OCI-LY7 (cell line): ENCODE measurements at regions not wholly inside any gene's neighbourhood (a gene's known extent, or its start where the extent isn't known, plus 50 kb on each side); places are given as distances from the start of the nearest gene placed in this dataset.

Experiments used
- BruUV-seq: library from RNA; stranded (reverse); fragments of 400-500 nt; replicated peaks from 2 replicates; lab custom pipeline; 2021; lab: Mats Ljungman, UMichigan
- CTCF ChIA-PET: fragments of 300-600 bp; sonication (Branson Sonifier 250); formaldehyde crosslinking; loops from one replicate; lab custom pipeline; 2022; ENCODE audit warnings: antibody characterized with exemption; ENCODE audit not compliant: unreplicated experiment; lab: Charles Lee
- POLR2A ChIA-PET: fragments of 300-600 bp; sonication (Branson Sonifier 250); formaldehyde crosslinking; loops from one replicate; lab custom pipeline; 2022; ENCODE audit warnings: antibody characterized with exemption; lab: Charles Lee
- DNase-seq: peaks from one replicate; pipeline ENCODE4 v3.0.0-alpha.2; 2015; ENCODE audit warnings: low spot score
- H2AFZ ChIP-seq: fragments of 200-600 bp; sonication (generic), shearing (Covaris generic); 2 replicates; pipeline ENCODE4 v1.6.1; 2014; ENCODE audit warnings: mild to moderate bottlenecking, antibody characterized with exemption, low read length, moderate library complexity
- H3K27ac ChIP-seq: fragments of 200-600 bp; sonication (generic); 2 replicates; pipeline ENCODE4 v1.5.1; 2014; ENCODE audit warnings: mixed run types, low read depth, mild to moderate bottlenecking, moderate library complexity, low read length, inconsistent platforms; ENCODE audit not compliant: poor library complexity, severe bottlenecking
- H3K36me3 ChIP-seq: fragments of 200-600 bp; sonication (generic); 2 replicates; pipeline ENCODE4 v1.6.1; 2014; ENCODE audit warnings: mild to moderate bottlenecking, antibody characterized with exemption, low read length, moderate library complexity, mixed read lengths; ENCODE audit not compliant: insufficient read depth
- H3K4me1 ChIP-seq: fragments of 200-600 bp; sonication (generic); 2 replicates; pipeline ENCODE4 v1.5.1; 2014; ENCODE audit warnings: mild to moderate bottlenecking, low read length; ENCODE audit not compliant: insufficient read depth, poor library complexity, severe bottlenecking
- H3K4me2 ChIP-seq: fragments of 200-600 bp; sonication (generic); 2 replicates; pipeline ENCODE4 v1.6.1; 2014; ENCODE audit warnings: mild to moderate bottlenecking, low read length
- H3K4me3 ChIP-seq: fragments of 200-600 bp; sonication (generic); 2 replicates; pipeline ENCODE4 v1.5.1; 2014; ENCODE audit warnings: mild to moderate bottlenecking, low read depth, low read length; ENCODE audit not compliant: poor library complexity, severe bottlenecking
- H3K79me2 ChIP-seq: fragments of 200-600 bp; sonication (generic); 2 replicates; pipeline ENCODE4 v1.6.1; 2016; ENCODE audit warnings: low read depth, mild to moderate bottlenecking, low read length, moderate library complexity, mixed read lengths; ENCODE audit not compliant: insufficient read depth
- H3K9me2 ChIP-seq: fragments of 200-600 bp; sonication (generic); 2 replicates; pipeline ENCODE4 v1.6.1; 2016; ENCODE audit warnings: mild to moderate bottlenecking, low read length, mixed read lengths; ENCODE audit not compliant: insufficient read depth
- H3K9me3 ChIP-seq: fragments of 200-600 bp; sonication (generic); 2 replicates; pipeline ENCODE4 v1.6.1; 2014; ENCODE audit warnings: mild to moderate bottlenecking, mixed run types, low read length, mixed read lengths
- H4K20me1 ChIP-seq: fragments of 200-600 bp; sonication (generic); 2 replicates; pipeline ENCODE4 v1.6.1; 2014; ENCODE audit warnings: mild to moderate bottlenecking, antibody characterized with exemption, low read length, moderate library complexity, mixed read lengths; ENCODE audit not compliant: insufficient read depth
- EZH2phosphoT487 ChIP-seq: fragments of 200-600 bp; sonication (generic); IDR thresholded peaks from 2 replicates; pipeline ENCODE4 v1.6.1; 2018; ENCODE audit warnings: low read depth, borderline replicate concordance, mild to moderate bottlenecking, mixed run types, antibody characterized with exemption, low read length, moderate library complexity, mixed read lengths
- intact Hi-C: fragments of 100-400 bp; cut with micrococcal nuclease; formaldehyde crosslinking; loops from one replicate; pipeline ENCODE4 v1.10.0; 2022; ENCODE audit not compliant: unreplicated experiment
- TF ChIP-seq, protein P1 (sequence below): fragments of 200-600 bp; sonication (generic); conservative IDR thresholded peaks from 2 replicates; pipeline ENCODE4 v1.5.1; 2014; ENCODE audit warnings: mild to moderate bottlenecking, antibody characterized with exemption, low read length, moderate library complexity, mixed read lengths

DNA sequence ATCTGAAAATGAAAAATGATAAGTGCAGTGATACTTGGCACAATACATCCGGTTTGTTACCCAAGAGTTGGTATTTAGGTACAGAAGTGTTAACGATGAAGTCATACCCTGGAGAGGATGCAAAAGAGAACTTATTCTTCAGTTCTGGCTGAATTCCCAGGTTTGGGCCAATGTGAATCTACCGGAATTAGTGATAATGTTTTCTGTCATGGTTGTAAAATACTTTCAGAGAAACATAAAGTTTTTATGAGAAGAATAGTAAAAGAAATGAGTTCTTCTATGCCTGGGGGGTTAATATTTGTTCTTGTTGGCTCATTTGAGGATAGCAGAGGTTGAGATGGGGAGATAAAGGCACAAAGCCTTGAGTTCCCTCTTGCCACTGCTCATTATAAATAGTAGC is 509.9 kb upstream of the POU3F2 start:
- no peaks in the 10 kb centered on the region for H3K4me1 ChIP-seq

DNA sequence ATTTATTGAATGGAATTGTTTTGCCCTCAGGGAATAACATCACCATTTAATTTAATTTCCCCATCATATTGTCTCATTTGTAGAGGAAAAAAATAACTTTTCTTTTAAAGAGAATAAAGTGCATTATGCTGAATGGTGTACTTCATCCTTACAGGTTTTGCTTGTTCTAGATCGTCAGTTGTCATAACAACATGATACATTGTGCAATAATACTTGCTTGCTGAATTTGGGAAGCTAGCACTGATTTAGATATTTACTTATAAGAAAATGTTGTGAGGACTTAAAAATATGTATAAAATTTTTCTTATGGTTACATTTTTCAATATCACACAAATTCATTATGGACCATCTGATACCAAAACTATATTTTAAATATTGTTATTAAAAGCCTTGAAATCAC is 509.0 kb upstream of the POU3F2 start:
- no peaks in the 10 kb centered on the region for H4K20me1 ChIP-seq
- no peak for DNase-seq
- H3K79me2 ChIP-seq, result no peaks in the 10 kb centered on the region
- no peaks in the 10 kb centered on the region for H3K9me3 ChIP-seq
- no peak overlapping the region for H3K27ac ChIP-seq
- no TSS peak for BruUV-seq
- H3K9me2 ChIP-seq, result no peaks in the 10 kb centered on the region
- H3K4me1 ChIP-seq, result no peaks in the 10 kb centered on the region
- H3K4me3 ChIP-seq, result no peak overlapping the region
- intact Hi-C loops, result no loop called here
- TF ChIP-seq, protein P1, sequence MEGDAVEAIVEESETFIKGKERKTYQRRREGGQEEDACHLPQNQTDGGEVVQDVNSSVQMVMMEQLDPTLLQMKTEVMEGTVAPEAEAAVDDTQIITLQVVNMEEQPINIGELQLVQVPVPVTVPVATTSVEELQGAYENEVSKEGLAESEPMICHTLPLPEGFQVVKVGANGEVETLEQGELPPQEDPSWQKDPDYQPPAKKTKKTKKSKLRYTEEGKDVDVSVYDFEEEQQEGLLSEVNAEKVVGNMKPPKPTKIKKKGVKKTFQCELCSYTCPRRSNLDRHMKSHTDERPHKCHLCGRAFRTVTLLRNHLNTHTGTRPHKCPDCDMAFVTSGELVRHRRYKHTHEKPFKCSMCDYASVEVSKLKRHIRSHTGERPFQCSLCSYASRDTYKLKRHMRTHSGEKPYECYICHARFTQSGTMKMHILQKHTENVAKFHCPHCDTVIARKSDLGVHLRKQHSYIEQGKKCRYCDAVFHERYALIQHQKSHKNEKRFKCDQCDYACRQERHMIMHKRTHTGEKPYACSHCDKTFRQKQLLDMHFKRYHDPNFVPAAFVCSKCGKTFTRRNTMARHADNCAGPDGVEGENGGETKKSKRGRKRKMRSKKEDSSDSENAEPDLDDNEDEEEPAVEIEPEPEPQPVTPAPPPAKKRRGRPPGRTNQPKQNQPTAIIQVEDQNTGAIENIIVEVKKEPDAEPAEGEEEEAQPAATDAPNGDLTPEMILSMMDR, result no peak
- TF ChIP-seq EZH2phosphoT487, result no peak
- H2AFZ ChIP-seq, result no peak overlapping the region
- CTCF ChIA-PET, result no interaction called here
- H3K4me2 ChIP-seq, result no peak overlapping the region
- POLR2A ChIA-PET, result no interaction called here
- H3K36me3 ChIP-seq, result no peaks in the 10 kb centered on the region

More for the DNA sequence above, 509.9 kb upstream of the POU3F2 start:
- no peak for DNase-seq
- Histone ChIP-seq H3K4me3 (no peak overlapping the region), H3K4me2 (no peak overlapping the region), H3K9me3 (no peaks in the 10 kb centered on the region), H3K36me3 (no peaks in the 10 kb centered on the region), H3K79me2 (no peaks in the 10 kb centered on the region), H2AFZ (no peak overlapping the region), H3K9me2 (no peaks in the 10 kb centered on the region), H3K27ac (no peak overlapping the region), H4K20me1 (no peaks in the 10 kb centered on the region)
- TF ChIP-seq, protein P1, result no peak
- no peak for TF ChIP-seq EZH2phosphoT487
- intact Hi-C loops, result no loop called here
- POLR2A ChIA-PET, result no interaction called here
- CTCF ChIA-PET, result no interaction called here
- no TSS peak for BruUV-seq

DNA sequence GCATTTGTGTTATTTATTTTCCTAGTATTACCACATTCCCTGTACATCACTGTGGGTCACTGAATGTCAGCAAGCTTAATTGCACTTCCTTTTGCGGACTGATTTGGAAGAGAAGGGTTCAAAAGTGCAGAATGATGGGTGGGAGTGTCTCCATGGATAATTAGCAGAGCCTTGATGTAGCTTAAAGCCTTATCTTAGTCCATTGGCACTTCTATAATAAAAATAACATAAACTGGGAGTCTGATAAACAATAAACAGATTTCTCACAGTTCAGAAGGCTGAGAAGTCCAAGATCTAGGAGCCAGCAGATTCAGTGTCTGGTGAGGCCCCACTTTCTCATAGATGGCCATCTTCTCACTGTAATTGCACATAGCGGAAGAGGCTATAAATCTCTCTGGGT is 501.1 kb upstream of the POU3F2 start:
- no peak for DNase-seq
- no peaks in the 10 kb centered on the region for H3K4me1 ChIP-seq
- intact Hi-C loops, result no loop called here
- H2AFZ ChIP-seq, result no peak overlapping the region
- no peaks in the 10 kb centered on the region for H3K9me3 ChIP-seq
- H3K36me3 ChIP-seq, result no peaks in the 10 kb centered on the region
- ChIA-PET POLR2A (interaction anchor here (1.3 kb wide), 1 partner anchor 10 kb away, joined by 3 read pairs; no protein-coding TSS in a partner anchor), CTCF (no interaction called here)
- no peaks in the 10 kb centered on the region for H4K20me1 ChIP-seq
- no peak overlapping the region for H3K4me2 ChIP-seq
- no peaks in the 10 kb centered on the region for H3K79me2 ChIP-seq
- no peak overlapping the region for H3K27ac ChIP-seq
- no peak overlapping the region for H3K4me3 ChIP-seq
- TF ChIP-seq EZH2phosphoT487, result no peak
- TF ChIP-seq, protein P1, result no peak
- no peaks in the 10 kb centered on the region for H3K9me2 ChIP-seq
- BruUV-seq, result no TSS peak
